HepG2 (cell line): ENCODE measurements at regions not wholly inside any gene's neighbourhood (a gene's known extent, or its start where the extent isn't known, plus 50 kb on each side); places are given as distances from the start of the nearest gene placed in this dataset.

Experiments
- CCAR2 ChIP-seq: fragments of 200-400 bp; formaldehyde crosslinking; optimal IDR thresholded peaks from 2 replicates; pipeline ENCODE3; 2018; ENCODE audit warnings: low read depth, mild to moderate bottlenecking, low read length, moderate library complexity
- ESRRA ChIP-seq: sonication (generic); formaldehyde crosslinking; IDR thresholded peaks from 2 replicates; pipeline ENCODE4 v1.5.1; 2020; ENCODE audit warnings: mild to moderate bottlenecking, low read depth, missing genetic modification reagents
- HDAC1 ChIP-seq: sonication (generic); formaldehyde crosslinking; IDR thresholded peaks from 2 replicates; pipeline ENCODE4 v1.5.1; 2020; ENCODE audit warnings: mild to moderate bottlenecking, missing genetic modification reagents
- KDM6A ChIP-seq: IDR thresholded peaks from 2 replicates; pipeline ENCODE4 v1.6.1; 2016; ENCODE audit warnings: low read depth
- KLF12 ChIP-seq: sonication (generic); formaldehyde crosslinking; IDR thresholded peaks from 2 replicates; pipeline ENCODE4 v1.4.0; 2020; ENCODE audit warnings: missing genetic modification reagents, borderline replicate concordance
- MAZ ChIP-seq, 2 experiments: sonication (generic) in 1 of 2; formaldehyde crosslinking in 1 of 2; IDR thresholded peaks; 2 replicates each; pipeline versions ENCODE4 v1.5.0 to v1.6.1; 2012 to 2020; ENCODE audit warnings: low read depth in 2 of 2, mild to moderate bottlenecking in 2 of 2, borderline replicate concordance in 1 of 2, improper control_type of control experiment in 1 of 2, low read length in 1 of 2, missing genetic modification reagents in 1 of 2, moderate library complexity in 1 of 2
- MIXL1 ChIP-seq: IDR thresholded peaks from 2 replicates; pipeline ENCODE4 v1.6.1; 2016
- RAD21 ChIP-seq: fragments of 450-650 bp; formaldehyde crosslinking; IDR thresholded peaks from 2 replicates; pipeline ENCODE4 v1.5.0; 2020; ENCODE audit warnings: mild to moderate bottlenecking
- RXRB ChIP-seq: IDR thresholded peaks from 2 replicates; pipeline ENCODE4 v1.6.1; 2016; ENCODE audit warnings: borderline replicate concordance, missing genetic modification reagents, missing compliant biosample characterization
- SETDB1 ChIP-seq: sonication (generic); formaldehyde crosslinking; IDR thresholded peaks from 2 replicates; pipeline ENCODE4 v1.5.1; 2020; ENCODE audit warnings: missing genetic modification reagents, mild to moderate bottlenecking, borderline replicate concordance
- SMC3 ChIP-seq: IDR thresholded peaks from 2 replicates; pipeline ENCODE4 v1.6.1; 2011; ENCODE audit warnings: low read length, improper control_type of control experiment
- SP1 ChIP-seq, 2 experiments: fragments of 450-650 bp in 1 of 2; sonication (generic) in 1 of 2; formaldehyde crosslinking in 1 of 2; IDR thresholded peaks; 2 replicates each; pipeline versions ENCODE4 v1.4.0 to v1.6.1; 2016 to 2020; ENCODE audit warnings: missing genetic modification reagents in 1 of 2
- STAG1 ChIP-seq: sonication (generic); formaldehyde crosslinking; IDR thresholded peaks from 2 replicates; pipeline ENCODE4 v1.4.0; 2020; ENCODE audit warnings: missing genetic modification reagents
- TRIM24 ChIP-seq: sonication (generic); formaldehyde crosslinking; IDR thresholded peaks from 2 replicates; pipeline ENCODE4 v1.8.0; 2022; ENCODE audit warnings: mild to moderate bottlenecking, missing genetic modification reagents
- XRCC5 ChIP-seq: fragments of 200-400 bp; formaldehyde crosslinking; optimal IDR thresholded peaks from 2 replicates; pipeline ENCODE3; 2017; ENCODE audit warnings: mild to moderate bottlenecking, low read length
- ZNF136 ChIP-seq: sonication (generic); formaldehyde crosslinking; IDR thresholded peaks from 2 replicates; pipeline ENCODE4 v1.8.1; 2022; ENCODE audit warnings: low read depth, mild to moderate bottlenecking, moderate library complexity, missing genetic modification reagents
- ZNF251 ChIP-seq: sonication (generic); formaldehyde crosslinking; IDR thresholded peaks from 2 replicates; pipeline ENCODE4 v1.9.0; 2021; ENCODE audit warnings: mild to moderate bottlenecking, missing genetic modification reagents
- ZNF263 ChIP-seq: sonication (generic); formaldehyde crosslinking; IDR thresholded peaks from 2 replicates; pipeline ENCODE4 v1.4.0; 2020; ENCODE audit warnings: missing genetic modification reagents
- ZNF530 ChIP-seq: sonication (generic); formaldehyde crosslinking; IDR thresholded peaks from 2 replicates; pipeline ENCODE4 v1.5.0; 2020; ENCODE audit warnings: low read depth, mild to moderate bottlenecking, missing genetic modification reagents
- ZNF598 ChIP-seq: sonication (generic); formaldehyde crosslinking; IDR thresholded peaks from 2 replicates; pipeline ENCODE4 v1.5.1; 2020; ENCODE audit warnings: mild to moderate bottlenecking, missing genetic modification reagents, borderline replicate concordance
- ZNF816 ChIP-seq: sonication (generic); formaldehyde crosslinking; IDR thresholded peaks from 2 replicates; pipeline ENCODE4 v1.8.0; 2022; ENCODE audit warnings: missing genetic modification reagents, mild to moderate bottlenecking, borderline replicate concordance
- TF ChIP-seq, protein P1 (sequence below): sonication (generic); formaldehyde crosslinking; IDR thresholded peaks from 2 replicates; pipeline ENCODE4 v1.9.0; 2021; ENCODE audit warnings: missing genetic modification reagents, mild to moderate bottlenecking, borderline replicate concordance

GRCh38 chr2:238513346-238513745 lies 86.6 kb downstream of the ASB1 start (continued):
- TF ChIP-seq ZNF530 (CRISPR knock-in tag) (no peak), RAD21 (CRISPR knock-in tag) (peak; percentile 77; the same call in 1 of the 2 replicates), ZNF816 (CRISPR knock-in tag) (no peak), ZNF263 (CRISPR knock-in tag) (no peak), ESRRA (CRISPR knock-in tag) (no peak), SETDB1 (CRISPR knock-in tag) (no peak), SMC3 (peak; percentile 92), XRCC5 (peak; percentile 26), MAZ (IDR thresholded peaks at IDR 0.05; ENCODE audit: borderline replicate concordance, low read depth, low read length) (no peak), MAZ (CRISPR knock-in tag; IDR thresholded peaks at IDR 0.05; ENCODE audit: low read depth) (no peak), STAG1 (CRISPR knock-in tag) (peak; percentile 71), SP1 (IDR thresholded peaks at IDR 0.05) (no peak), SP1 (CRISPR knock-in tag; IDR thresholded peaks at IDR 0.05) (no peak), CCAR2 (no peak), KLF12 (CRISPR knock-in tag) (no peak), RXRB (CRISPR knock-in tag) (no peak), ZNF598 (CRISPR knock-in tag) (no peak), ZNF136 (CRISPR knock-in tag) (no peak), KDM6A (CRISPR knock-in tag) (no peak), HDAC1 (CRISPR knock-in tag) (no peak), ZNF251 (CRISPR knock-in tag) (no peak), TRIM24 (CRISPR knock-in tag) (no peak), MIXL1 (no peak)
- TF ChIP-seq, protein P1, sequence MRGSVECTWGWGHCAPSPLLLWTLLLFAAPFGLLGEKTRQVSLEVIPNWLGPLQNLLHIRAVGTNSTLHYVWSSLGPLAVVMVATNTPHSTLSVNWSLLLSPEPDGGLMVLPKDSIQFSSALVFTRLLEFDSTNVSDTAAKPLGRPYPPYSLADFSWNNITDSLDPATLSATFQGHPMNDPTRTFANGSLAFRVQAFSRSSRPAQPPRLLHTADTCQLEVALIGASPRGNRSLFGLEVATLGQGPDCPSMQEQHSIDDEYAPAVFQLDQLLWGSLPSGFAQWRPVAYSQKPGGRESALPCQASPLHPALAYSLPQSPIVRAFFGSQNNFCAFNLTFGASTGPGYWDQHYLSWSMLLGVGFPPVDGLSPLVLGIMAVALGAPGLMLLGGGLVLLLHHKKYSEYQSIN (CRISPR knock-in tag): no peak
